Hippocampal formation (tissue), 2 donors: ENCODE measurements at regions not wholly inside any gene's neighbourhood (a gene's known extent, or its start where the extent isn't known, plus 50 kb on each side); places are given as distances from the start of the nearest gene placed in this dataset.
"Not testable (repeated sequence)": the region's sequence is repeated elsewhere in the genome, so short reads cannot be mapped to it uniquely, and the experiment has no call there.

Source experiments
- DNase-seq, 2 donors: peaks; one replicate each; lab custom pipeline; 2025; lab: John Stamatoyannopoulos, UW

DNA sequence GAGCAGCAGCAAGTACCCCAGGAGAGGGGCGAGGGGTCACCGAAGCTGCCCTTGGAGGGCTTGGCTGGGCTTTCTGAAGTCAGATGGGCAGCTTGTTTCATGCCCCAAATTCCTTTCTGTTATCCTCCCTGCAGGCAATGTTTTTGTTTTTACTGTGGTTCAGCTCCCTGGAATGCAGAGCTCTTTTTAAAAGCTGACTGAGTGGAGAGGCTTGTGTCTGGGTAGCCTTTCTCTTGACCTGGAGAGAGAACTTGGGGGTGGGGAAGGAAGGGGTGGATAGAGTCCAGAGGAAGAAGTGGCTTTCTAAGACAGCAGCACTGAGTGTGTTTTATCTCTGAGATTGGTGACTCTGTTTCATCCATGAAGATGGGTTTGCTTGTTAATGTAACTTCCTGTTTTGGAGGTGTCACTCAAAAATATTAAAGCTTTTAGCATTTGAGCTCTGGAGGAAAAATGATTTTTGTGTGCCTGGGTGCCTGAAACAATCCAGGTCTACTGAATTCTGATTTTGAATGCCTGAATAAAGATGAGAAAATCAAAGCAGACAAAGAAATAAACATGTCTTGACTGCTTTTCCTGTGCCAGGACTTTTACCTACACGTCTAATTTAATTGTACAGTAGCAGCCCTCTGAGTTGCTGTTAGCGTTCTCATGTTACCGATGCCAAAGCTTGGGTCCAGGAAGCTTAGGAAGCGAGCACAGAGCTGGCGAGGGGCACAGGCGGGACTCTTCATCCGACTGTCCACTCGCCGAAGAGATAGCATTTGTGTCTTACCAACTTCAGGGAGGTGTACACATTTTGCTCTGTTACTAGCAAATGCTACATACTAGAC lies 78.2 kb upstream of the EEF1E1 start:
- no peak for DNase-seq

DNA sequence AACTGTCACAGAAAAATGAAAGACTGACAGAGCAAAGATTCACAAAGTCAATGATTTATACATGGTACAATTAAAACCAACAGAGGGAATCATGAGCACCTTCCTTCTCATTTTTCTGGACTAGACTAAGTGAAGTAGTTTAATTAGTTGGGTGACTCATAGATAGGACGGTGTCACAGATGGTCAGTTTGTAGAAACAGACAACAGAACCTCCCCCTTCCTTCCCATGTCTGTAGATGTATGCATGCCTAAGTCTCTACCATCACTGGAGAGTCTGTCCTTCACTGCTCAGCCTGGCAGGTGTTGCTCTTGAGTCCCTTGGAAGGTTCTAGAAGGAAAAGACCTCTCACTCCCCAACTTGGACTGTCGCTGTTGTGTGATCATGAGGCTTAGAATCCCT lies 75.4 kb upstream of the EEF1E1 start:
- no peak for DNase-seq

DNA sequence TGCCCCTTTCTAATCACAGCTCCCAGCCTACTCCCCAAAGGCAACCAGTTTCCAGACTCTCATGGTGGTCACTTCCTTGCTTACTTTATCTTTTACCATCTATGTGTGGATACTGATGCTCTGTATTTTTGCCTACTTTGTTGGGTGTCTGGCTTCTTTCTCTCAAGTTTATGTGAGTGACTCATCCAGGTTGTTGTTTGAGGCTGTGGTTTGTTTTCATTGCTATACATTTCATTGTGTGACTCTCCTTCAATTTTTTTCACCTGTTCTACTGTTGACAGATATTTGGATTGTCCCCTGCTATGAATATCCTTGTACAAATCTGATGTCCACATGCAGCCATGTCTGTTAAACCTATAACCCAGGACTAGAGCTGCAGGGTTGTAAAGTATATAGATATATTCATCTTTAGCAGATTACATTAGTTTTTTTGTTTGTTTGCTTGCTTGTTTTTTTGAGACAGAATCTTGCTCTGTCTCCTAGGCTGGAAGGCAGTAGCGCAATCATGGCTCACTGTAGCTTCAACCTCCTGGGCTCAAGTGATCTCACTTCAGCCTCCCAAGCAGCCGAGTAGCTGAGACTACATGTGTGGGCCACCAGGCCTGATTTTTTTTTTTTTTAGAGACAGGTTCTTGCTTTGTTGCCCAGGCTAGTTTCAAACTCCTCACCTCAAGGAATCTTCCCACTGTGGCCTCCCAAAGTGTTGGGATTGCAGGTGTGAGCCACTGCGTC lies 72.9 kb upstream of the EEF1E1 start:
- no peak for DNase-seq

DNA sequence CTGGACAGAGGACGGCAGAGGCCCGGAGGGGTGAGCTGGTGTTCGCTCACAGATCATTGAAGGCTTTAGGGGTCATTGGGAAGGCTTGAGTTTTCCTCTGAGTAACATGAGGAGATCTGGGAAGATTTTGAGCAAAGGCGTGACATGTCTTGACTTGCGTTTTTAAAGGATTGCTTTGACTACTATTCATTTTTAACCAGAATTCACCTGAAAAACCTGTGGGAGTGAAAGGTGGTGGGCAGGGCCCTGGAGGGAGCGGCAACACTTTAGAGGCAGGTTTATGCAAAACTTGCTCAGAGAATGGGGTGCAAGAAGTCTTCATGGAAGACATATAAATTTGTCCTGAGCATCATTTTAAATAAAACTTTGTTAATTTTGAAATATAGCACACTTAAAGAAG lies 72.2 kb upstream of the EEF1E1 start:
- no peak for DNase-seq

DNA sequence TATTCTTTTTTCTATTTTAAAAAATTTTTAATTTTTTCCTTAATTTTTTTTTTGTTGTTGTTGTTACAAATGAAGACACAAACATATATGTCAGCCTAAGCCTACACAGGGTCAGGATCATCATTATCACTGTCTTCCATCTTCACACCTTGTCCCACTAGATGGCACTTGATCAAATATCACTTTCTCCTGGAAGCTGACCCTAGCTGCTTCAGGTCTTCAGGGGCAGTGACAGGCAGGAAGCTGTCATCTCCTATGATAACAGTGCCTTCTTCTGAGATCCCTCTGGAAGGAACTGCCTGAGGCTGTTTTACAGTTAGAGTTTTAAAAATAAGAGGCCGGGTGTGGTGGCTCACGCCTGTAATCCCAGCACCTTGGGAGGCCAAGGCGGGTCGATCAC lies 70.2 kb upstream of the EEF1E1 start:
- DNase-seq: no peak

DNA sequence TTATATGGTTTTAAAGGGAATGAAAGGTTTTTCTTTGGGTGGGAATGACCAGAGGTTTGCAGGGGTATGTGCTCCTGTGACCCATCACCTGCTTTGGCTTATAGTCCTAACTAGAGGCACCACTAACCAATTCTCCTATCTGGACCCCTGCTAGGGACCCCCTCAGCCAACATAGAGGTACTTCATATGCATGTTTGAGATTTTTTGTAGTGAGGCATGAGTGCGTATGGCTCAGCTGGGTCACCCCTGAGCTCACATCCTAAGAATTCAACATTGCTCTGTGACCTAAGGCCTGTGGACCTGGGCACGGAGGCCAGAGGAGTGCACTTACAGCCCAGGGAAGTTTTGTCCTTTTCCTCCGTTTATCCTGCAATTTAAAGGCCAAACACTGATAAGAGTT lies 68.4 kb upstream of the EEF1E1 start:
- DNase-seq: no peak

DNA sequence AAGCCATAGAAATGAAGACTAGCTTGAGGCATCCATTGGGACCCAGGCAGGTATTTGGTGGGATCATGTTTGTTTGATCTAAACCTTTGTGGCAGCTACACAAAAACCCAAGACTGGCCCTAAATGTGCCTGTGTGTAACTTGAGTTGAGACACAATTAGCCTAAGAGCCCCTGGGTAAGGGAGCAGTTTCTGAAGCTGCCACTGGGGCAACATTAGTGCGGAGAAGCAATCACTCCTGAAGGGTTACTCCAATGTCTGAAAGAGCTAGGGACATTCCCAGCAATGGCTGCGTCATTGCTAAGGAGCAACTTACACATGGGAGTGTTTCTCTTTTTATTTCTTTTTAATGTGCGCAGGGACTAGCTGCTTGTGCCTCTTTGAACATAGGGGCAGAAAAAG lies 67.9 kb upstream of the EEF1E1 start:
- no peak for DNase-seq

DNA sequence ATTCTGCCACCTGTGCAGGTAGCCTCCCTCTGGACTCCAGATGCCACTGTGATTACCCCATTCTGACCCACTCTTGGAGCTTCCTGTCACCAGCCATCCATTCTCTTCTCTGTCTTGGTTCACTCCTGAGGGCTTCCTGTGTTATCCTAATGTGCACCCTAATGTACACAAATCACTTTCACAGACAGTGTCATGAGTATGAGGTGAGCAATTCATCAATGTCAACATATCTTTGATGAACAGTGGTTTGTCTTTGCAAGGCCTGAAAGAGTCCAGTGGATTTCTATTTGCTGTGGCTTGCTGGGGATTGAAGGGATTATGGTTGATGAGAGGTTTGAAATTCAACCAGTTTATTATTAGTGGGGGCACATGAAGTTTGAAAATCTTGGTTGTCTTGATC lies 63.8 kb upstream of the EEF1E1 start:
- no peak for DNase-seq

DNA sequence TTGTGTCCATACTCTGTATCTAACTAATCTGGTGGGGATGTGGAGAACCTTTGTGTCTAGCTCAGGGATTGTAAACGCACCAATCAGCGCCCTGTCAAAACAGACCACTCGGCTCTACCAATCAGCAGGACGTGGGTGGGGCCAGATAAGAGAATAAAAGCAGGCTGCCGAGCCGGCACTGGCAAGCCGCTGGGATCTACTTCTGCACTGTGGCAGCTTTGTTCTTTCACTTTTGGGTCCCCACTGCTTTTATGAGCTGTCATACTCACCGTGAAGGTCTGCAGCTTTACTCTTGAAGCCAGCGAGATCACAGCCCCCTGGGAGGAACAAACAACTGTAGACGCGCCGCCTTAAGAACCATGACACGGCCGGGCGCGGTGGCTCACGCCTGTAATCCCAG lies 62.7 kb upstream of the EEF1E1 start:
- DNase-seq: not testable (repeated sequence)

DNA sequence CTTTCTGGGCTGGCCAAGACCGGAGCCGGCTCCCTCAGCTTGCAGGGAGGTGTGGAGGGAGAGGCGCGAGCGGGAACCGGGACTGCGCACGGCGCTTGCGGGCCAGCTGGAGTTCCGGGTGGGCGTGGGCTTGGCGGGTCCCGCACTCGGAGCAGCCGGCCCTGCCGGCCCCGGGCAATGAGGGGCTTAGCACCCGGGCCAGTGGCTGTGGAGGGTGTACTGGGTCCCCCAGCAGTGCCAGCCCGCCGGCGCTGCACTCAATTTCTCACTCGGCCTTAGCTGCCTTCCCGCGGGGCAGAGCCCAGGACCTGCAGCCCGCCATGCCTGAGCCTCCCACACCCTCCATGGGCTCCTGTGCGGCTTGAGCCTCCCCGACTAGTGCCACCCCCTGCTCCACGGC lies 61.9 kb upstream of the EEF1E1 start:
- DNase-seq: not testable (repeated sequence)

DNA sequence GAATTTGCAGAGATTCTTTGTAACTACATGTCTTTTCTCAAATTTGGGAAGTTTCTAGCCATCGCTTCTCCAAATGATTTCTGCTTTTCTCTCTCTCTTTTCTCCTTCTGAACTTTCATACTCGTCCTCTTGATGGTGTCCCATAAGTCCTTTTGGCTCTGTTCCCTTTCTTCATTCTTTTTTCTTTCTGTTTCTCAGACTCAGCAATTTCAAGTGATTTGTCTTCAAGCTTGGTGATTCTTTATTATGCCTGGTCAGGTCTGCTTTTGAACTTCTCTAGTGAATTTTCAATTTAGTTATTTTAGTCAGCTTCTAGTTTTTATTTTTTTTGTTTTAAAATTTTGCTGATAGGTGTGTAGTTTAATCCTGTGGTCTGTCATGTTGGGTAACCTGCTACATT lies 57.6 kb upstream of the EEF1E1 start:
- no peak for DNase-seq

DNA sequence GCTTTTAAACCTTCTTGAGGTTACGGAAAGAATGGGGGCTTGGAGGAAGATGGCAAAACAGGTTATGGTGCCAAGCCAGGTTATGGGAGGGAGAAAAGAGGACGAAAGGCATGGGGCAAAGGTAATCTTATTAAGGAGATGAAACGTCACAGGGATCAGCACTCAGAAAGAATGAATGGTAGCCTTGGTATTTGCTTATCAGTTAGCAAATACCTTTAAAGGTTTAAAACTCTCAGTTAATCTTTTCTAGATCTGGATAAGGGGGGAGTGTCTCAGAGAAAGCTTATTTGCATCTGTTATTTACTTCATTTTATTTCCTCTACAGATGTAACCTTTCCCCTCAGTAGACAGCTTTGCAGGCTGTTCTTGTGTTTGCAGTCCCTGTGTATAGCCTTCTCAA lies 55.5 kb upstream of the EEF1E1 start:
- DNase-seq: no peak

DNA sequence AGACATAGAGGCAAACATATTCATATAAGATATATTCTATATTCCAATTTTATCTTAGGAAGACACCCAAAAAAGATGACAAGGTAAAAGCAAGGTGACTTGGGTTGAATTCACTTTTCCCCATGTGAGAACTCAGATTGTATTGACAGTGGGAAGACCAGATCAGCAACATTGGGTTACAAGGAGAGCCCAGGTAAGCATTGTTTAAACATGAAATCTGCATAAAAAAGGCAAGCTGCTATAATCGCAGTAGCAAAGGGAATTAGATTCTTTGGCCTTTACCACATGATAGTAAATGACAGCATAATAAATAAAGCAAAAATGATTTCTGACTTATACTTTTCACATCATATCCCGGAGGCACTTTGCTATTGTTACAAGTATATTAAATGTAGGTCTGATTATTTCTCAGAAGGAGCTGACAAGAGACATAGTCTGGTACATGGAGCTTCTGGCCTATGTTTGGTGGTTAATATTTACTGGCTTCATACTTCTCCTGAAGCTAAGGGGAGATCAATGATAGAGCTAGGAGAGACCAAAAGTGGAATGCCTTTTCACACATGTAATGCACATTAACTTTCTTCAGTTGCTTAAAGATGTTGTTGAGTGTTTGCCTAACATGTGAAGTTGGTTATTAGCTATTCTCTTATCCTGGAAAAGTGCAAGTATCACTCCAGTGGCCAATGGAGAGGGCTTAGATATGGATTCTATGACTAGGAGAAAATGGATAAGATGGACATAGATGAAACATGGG lies 53.1 kb upstream of the EEF1E1 start:
- no peak for DNase-seq
